Ammon's horn (tissue), 1 donor: ENCODE measurements at regions not wholly inside any gene's neighbourhood (a gene's known extent, or its start where the extent isn't known, plus 50 kb on each side); places are given as distances from the start of the nearest gene placed in this dataset.
"Not testable (repeated sequence)": the region's sequence is repeated elsewhere in the genome, so short reads cannot be mapped to it uniquely, and the experiment has no call there.

Experiments
- DNase-seq: peaks from one replicate; pipeline ENCODE4 v3.0.0-alpha.2; 2016; ENCODE audit warnings: low spot score

DNA sequence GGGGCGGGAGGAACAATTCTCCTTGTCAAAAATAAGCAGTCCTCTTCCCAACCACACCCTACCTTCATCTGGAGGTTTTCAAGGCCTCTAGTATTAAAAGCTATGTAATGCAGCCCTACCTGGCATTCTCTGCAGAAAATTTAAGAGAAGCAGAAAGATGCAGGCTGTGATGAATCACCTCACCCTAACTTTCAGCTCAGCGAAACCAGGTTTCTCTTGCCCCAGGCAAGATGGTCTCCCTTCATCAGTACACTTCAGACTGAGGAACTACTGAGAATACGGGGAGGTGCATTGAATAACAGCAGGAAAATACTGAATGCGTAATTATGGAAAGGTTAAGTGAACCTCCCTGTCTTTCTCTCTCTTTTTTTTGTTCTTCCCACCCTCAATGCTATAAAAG is 437.6 kb upstream of the KLF12 start:
- DNase-seq: no peak

DNA sequence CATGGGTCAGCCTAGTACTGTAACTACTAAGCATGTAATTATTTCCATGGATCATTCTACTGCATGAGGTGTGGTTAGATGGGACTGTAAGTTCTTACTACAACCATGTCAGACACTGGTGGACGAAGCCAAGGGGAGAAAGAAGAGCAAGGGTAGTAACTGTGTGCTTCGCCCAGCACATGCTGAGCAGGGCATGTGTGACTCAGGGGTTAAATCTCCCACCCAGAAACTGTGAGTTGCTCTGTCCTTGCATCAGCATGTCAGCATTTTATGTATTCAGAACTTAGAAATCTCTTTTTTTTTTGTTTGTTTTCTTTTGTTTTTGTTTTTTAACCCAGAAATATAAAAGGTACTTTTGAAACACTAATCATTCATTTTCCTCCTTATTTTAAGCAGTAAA is 436.6 kb upstream of the KLF12 start:
- DNase-seq: no peak

DNA sequence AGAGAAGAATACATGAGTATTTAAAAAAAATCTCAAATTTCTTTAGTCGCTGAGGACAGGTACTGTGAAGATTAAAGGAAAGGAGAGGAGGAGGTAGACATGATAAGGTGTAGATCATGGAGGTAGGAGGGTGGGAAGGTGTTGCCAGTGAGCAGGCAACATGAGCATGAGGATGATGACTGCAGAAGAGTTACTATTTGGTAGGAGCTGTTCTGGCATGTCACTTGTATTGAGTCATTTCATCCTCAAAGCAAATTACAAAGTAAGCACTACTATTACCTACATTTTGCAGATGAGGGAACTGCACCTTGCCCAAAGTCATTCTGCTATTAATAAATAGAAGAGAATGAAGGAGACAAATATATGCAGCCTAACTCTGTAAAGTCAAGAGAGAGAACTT is 435.8 kb upstream of the KLF12 start:
- DNase-seq: no peak

DNA sequence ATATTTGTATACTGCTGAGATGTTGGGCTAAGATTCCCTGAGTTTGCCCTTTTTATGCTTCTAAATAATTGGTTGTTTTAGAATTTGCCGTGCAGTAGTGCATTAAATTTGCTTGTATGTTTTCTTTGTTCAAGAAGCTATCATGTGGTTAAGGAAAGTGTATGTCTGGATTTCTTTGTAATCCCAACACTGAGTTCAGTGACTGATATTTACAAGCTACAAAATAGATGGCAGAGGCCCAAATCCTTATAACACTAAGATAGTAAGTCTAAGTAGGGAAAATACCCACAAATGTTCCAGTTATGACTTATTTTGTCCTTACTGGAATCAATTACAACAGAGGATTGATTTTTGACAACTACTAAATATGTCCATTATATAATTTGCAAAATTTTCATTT is 435.0 kb upstream of the KLF12 start:
- DNase-seq: no peak

DNA sequence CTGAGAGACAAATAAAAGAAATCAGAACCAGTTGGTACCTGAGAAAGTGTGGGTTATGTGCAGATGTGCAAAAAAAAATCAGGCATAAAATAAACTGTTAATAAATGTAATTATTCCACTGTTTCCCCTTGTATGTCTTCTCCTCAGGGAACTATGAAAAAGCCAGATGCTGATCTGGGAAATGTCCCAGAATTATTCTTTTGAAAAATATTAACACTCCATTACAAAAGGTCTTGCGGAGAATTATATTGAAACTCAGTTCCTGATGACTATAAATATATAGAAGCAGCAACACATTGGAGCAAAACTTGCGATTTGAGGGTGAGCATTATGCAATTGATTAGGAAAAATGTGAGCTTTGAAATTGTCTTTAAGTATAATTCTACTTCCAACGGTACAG is 433.3 kb upstream of the KLF12 start:
- DNase-seq: no peak

DNA sequence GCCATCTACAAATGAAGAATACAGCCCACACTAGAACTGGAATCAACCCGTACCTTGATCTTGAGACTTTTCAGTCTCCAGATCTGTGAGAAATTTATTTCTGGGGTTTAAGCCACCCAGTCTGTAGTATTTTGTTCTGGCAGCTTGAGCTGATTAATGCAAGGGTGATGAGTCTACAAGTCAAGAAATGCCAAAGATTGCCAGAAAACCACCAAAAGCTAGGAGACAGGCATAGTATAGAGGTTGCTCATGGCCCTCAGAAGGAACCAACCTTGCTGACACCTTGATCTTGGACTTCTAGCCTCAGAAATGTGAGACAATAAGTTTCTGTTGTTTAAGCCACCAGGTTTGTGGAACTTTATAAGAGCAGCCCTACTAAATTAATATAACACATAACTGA is 428.2 kb upstream of the KLF12 start:
- no peak for DNase-seq

DNA sequence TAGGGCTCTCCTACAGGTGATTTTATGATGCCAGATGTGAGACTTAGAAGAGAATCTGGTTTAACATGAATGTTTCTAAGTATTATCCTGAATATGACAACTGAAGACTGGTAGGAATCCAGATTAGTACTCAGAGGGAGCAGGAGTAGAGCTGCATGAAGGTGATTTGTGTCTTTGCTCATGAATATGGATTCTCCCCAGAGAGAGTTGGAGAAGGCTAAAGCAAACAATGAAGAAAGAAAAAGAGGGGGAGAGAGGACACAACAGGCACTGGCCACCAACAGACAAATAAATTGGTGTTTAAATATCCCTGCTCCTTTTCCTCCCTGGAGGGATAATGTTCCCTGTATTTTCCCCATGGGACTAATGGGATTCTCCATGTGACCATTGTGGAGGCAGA is 427.0 kb upstream of the KLF12 start:
- DNase-seq: no peak

DNA sequence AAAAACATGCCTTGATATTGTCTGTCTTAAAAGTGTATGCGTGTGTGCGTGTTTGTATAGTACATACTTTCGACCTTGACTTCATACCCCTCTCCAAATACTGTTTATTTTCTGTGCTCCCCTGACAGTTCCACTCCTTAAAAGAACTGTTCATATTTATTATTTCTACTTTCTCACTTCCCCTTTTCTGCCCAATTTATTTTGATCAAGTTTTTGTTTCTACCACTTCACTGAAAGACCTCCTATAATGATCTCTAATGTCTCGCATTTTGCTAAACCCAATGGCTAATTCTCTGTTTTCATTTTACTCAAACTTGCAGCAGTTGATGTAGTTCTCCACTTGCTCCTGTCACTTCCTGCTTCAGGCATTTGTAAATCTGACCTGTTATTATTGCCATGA is 426.1 kb upstream of the KLF12 start:
- DNase-seq: no peak

DNA sequence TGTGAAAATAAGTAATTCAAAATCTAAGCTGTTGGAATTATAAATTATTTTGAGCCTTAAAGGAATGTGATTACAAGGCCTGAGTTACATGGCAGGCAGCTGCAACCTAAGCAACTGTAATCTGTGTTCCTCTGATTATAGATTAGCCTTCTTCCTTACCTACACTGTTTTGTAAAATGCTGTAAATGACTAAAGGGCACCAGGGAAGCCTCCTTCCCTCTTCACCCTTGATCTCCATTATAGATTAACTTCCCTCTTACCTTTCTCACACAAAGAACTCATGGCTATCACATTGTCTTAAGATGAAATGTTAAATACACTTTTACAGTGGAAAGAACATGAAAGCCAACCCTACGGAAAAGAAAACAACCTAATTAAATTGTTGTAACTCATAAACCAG is 423.7 kb upstream of the KLF12 start:
- no peak for DNase-seq

DNA sequence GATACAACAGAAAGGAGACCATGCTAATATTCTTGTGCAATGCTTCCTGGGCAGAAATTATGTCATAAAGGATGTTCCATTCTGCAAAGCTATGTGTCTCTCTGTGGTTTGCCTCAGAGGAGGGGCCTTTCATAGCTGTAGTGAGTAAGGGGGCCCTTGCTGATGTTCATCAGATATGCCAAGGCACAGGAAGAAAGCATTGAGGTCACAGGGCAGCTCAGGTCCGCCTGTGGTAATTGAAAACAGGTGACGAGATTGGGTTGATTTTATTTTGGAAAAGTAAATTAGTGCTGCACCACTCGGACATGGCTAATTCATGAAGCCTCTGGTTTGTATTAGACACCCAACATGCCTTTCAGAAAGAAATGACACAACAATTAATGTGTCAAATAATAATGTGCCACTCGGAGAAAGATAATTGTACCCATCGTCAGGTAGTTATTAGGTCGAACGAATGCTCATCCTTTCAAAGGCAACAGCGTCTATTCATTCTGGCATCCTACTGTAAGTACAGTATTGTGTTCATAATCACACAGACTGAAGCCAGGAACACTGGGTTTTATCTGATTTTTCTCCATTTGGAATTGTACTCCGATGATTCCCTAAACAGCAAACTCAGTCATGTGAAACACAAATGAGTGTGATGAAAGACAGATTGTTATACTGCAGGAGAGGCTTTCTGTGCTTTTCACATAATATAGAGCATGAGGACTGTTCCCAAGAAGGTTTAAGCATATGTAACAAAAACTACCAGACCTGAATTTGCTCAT is 421.6 kb upstream of the KLF12 start:
- no peak for DNase-seq

DNA sequence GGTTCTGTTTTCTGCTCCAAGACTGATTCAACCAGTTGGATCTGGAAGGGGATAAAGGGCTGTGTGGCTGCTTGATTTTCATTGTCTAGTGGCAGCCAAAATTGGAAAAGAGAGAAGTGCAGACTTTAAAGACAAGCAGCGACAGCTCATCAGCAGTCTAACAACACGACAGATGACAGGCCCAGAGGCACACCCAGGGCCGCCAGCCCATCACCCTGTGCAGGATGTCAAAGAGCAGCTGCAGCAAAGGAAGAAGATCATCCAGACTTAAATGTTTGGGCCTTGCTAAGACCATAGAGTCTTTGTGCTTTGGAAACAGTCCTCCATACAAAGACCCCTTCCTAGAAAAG is 421.0 kb upstream of the KLF12 start:
- no peak for DNase-seq

DNA sequence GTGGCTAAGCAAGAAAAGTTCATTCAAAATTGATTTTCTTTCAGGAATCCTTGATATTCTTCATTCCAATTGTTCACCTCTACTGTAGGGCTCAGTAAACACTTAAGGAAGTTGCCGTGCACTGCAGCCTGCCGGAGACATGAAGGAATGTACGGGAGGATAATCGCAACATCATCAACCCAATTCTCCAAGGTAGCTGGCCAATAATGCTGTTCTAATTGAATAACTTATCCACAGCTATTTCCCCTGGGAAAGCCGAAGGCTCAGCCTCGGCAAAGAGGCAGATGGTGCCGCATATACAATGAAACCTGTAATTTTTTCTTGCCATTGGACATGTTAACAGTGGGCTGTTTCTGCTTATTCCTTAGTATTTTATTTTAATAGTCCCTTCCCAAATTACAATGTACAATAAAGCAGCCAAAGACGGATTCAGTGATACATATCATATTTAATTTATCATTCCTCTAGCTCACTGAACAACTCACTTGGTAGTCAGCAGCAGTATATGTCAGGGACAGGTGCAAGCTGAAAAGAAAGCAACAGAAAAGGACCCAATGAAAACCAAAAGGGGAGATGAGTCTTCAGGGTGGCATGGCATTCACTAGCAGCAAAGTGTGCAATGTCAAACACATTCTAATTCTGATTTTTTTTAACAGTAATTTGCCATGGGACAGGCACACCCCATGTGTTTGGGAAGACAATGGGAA is 420.5 kb upstream of the KLF12 start:
- no peak for DNase-seq

DNA sequence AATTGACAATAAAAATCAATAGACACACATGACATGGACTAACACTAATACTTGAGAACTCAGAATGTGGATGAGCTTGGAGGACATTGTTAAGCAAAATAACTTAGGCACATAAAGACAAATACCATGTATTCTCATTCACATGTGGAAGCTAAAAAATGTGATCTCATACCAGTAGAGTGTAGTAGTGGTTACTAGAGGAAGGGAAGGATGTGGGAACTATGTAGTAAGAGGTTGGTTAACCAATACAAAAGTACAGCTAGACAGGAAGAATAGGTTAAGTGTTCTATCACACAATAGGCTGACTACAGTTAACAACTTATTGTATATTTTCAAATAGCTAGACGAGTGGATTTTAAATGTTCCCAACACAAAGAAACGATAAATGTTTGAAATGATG is 415.8 kb upstream of the KLF12 start:
- no peak for DNase-seq

DNA sequence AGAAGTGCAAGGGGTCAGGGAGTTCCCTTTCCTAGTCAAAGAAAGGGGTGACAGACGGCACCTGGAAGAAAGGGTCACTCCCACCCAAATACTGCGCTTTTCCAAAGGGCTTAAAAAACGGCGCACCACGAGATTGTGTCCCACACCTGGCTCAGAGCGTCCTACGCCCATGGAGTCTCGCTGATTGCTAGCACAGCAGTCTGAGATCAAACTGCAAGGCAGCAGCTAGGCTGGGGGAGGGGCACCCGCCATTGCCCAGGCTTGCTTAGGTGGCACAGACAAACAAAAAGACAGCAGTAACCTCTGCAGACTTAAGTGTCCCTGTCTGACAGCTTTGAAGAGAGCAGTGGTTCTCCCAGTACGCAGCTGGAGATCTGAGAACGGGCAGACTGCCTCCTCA is 402.4 kb upstream of the KLF12 start:
- not testable (repeated sequence) for DNase-seq

DNA sequence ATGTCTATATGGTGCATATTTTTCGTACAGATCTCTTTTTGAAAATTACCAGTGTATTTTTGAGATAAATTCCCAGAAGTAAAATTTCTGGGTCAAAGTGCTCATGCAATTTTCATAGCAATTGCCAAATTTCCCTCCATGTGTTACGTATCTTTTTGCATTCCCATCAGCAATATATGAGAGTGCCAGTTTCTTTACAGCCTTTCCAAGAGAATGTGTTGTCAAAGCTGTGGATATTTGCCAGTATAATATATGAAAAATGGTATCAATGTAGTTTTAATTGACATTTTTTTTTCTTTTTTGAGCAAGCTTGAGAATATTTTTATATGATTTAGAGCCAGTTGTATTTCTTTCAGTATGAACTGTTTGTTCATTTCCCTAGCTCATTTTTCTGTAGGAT is 399.0 kb upstream of the KLF12 start:
- no peak for DNase-seq

DNA sequence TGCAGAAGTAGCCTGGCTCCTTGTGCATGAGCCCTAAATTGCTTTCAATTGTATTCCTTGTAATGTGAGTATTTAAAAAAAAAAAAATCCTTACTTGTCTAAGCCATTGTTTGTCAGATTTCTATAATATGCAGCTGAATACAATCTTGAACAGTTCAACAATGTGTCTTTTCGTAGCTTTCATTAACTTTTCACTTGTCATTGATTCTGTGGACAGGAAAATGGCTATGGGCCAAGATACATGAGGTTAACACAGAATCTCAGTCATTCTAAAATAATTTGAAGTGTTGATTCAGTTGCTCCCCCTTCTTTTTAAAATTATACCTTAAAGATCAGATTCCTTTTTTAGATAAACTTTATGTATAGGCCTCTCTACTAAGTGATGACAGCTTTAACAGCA is 395.8 kb upstream of the KLF12 start:
- no peak for DNase-seq

DNA sequence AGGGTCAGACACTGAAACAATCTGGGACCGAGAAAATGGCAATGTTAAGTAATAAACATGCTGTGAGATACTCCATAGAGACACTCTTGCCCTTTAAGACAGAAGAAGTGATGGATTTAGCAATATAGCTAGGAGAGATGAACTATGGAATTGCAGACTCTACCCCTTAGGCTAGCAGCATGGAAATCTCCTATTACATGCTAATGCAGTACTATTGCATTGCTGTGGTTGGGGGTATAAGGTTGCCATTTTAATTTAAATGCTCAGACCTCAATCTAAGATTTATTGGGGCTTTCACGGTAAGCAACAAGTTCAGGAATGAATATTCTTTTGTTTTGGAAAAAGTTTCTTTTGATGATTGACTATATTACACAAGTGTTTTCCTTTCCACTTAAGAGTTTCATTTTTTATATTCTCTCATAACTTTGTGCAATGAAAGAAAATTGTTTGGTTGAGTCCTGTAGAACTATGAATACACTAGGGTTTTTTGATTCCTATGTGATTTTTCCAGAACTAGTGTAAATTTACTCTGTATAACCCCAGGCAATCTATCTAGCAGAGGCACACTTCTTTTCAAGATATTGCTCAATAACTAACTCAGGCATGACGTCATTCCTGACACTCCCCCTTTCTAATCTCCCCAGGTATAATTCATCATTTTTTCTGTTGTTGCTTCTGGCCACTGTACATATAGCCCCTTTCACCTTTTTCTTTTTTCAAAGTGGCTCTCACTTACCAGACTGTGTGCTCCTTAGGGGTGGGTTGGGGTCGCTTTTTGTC is 394.7 kb upstream of the KLF12 start:
- DNase-seq: no peak

DNA sequence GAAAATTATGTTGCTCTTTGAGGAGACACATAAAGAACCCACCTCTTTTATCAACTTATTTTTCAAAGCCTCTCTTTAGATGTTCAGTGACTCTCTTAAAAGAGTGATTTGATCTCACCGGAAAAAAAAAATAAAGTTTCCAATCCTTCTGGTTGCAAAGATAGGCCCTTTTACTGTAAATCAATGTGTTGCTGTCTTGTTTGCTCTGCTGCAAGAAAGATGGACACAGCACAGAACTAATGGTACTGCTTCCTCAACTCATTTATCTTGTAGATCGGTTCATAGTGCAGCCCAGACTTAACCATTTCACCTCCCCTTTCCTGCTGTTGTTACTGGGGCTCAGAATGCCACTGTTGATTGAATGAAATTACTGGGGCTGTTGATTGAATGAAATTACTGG is 388.9 kb upstream of the KLF12 start:
- DNase-seq: no peak

DNA sequence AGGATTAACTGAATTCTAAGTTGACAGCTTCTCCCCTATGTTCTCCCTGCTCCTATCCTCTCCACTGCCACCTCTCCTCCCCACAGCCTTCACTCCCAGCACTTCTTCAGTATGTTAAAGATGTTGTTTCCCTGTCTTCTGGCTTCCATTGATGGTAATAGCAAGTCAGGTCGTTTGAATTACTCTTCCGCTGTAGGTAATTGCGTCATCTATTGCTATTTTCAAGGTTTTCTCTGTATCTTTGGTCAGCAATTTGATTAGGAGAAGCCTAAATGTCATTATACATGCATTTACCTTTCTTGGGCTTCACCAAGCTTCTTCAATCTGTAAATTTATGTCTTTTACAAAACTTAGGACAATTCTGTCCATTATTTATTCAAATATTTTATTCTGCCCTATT is 377.3 kb upstream of the KLF12 start:
- no peak for DNase-seq

DNA sequence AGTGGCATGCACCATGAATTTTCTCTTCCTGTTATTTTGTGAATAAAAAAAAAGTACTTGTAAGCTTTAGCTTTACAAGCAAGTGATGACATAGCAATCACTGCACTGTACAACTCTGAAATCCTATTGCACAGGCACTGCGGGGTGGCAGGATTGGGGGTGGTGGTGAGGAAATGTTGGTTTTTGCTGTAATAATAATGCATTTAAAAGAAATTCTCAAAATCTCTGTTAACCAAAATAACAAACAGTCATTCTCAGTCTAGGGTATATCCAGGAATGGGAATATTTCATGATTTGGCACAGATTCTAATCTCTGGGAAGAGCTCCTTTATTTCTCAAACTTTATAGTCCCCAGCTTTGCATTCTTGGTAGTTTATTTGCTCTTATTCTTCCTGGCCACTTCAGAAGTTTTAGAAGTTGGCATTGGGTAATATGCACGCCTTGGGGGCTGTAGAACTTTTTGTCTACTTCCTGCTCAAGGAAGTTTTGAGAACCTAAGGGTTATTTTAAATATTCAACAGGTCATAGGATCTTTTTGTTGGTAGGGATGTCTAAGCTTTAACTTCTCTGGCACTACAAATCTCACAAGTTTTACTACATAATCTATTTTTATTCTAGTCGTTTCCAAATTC is 353.0 kb upstream of the KLF12 start:
- no peak for DNase-seq

DNA sequence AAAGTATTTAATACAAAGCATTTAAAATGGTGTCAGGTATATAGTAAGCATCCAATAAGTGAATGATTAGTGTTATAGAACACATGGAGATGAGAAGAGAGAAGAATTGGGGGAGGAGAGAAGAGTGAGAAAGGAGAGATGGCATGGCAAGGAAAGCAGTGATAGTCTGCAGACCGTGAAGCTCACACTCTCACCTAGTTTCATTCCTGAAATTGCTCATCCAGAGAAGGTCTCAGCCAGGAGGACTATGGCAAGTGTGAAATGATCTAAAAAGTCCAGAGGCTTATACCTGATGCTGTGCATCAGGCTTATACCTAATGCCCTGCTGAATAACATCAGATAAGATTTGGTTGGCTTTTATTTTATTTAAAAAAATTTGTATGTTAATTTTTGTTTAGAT is 351.6 kb upstream of the KLF12 start:
- DNase-seq: no peak

DNA sequence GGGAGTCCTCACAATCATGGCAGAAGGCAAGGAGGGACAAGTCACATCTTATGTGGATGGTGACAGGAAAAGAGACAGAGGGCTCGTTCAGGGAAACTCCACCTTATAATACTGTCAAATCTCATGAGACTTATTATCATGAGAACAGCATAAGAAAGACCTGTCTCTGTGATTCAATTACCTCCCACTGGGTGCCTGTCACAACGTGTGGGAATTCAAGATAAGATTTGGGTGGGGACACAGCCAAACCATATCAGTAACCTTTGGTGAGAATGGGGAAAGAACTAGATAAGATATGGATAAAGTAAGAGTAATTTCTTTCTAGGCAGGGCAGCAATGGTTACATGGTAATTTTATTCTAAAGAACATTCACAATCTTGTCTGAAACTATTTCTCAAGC is 344.9 kb upstream of the KLF12 start:
- no peak for DNase-seq

DNA sequence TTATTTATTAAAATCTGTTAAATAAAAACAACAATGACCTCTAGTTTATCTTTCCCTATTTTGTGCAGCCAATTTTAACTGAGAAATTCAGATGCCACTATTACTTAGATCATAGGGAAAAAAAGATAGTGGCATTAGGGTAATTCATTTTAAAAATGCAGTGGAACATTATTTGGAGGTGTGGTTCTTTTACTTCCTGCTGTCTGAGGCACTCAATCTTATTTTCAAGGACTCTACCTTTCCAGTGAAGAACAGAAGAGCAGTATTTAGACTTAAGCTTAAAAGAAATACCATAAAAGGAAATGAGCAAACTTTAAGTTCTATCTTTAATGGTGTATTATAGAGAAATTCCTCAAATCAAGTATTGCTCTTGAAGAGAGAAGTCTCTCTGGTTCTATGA is 342.6 kb upstream of the KLF12 start:
- no peak for DNase-seq
